ENCODE measurements at regions not wholly inside any gene's neighbourhood (a gene's known extent, or its start where the extent isn't known, plus 50 kb on each side); places are given as distances from the start of the nearest gene placed in this dataset.

DNA sequence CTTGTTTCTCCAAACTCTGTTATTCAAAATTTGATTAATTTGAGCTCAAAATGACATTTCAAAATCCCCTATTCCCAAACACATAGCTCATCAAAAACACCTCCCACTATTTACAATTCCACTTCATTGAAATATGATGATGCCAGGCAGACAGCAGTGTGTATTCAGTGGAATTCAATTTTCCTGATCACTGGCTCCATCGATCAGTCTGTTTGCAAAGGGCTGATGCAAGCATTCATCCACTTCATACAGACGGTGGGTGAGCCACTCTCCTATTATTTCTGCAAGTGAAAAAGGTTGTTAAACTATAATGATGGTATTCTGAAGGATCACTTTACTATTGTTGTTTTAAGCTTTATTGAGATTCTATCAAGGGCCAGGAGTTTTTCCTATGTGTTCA is 90.7 kb downstream of the RTP4 start:
- ChIA-PET CTCF (ENCODE audit: low intra/inter-chr PET ratio) (no interaction called here), POLR2A (interaction anchor here (0.7 kb wide), 1 partner anchor 277 kb away, joined by 3 read pairs; no protein-coding TSS in a partner anchor)
- WGBS (ENCODE audit: insufficient coverage, low coverage, missing lambda C conversion rate), result 3% methylated on average over 2 of the region's 2 CpGs

DNA sequence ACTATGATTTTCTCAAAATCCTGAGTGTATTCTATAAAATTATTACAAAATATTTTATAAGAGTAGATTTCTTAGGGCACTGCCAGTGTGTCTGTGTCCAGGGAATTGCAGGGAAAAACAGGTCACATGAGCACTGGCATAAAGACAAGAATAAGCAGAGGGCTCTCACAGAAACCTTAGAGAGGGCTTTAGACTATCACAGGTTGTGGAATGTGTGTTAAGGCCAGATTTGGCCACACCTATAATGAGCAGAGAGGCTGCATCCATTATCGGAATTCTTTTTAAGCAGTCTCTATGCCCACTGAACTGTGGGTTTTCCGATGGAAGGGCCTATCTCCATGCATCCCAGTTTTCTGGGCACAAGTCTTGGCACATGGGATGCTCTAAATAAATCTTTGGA is 90.2 kb downstream of the RTP4 start:
- Histone ChIP-seq H3K79me2 (ENCODE audit: control insufficient read depth, insufficient read depth, low read length) (no peaks in the 10 kb centered on the region), H3K9ac (ENCODE audit: insufficient read depth in 1 of 2, low read depth in 2 of 2, low read length in 2 of 2) (no peak overlapping the region), H3K36me3 (ENCODE audit: control insufficient read depth, insufficient read depth, low read length) (no peaks in the 10 kb centered on the region), H3K27me3 (ENCODE audit: control insufficient read depth in 2 of 2, insufficient read depth in 2 of 2, low read length in 2 of 2) (0 out of 5 replicates have a peak, but pooled peaks cover 0 to 4% of the 10 kb centered on the region in 2 experiments), H2AFZ (ENCODE audit: low read depth, low read length) (no peak overlapping the region), H3K4me1 (replicated peaks in 1 of 2; ENCODE audit: control insufficient read depth in 2 of 2, insufficient read depth in 2 of 2, low read length in 2 of 2) (no peaks in the 10 kb centered on the region), H3K9me1 (ENCODE audit: control insufficient read depth, insufficient read depth, low read length) (no peaks in the 10 kb centered on the region), H3K4me2 (ENCODE audit: insufficient read depth, low read length) (no peak overlapping the region), H3K4me3 (no peak overlapping the region), H3K9me3 (replicated peaks; ENCODE audit: control insufficient read depth, insufficient read depth, low read depth, low read length) (no peaks in the 10 kb centered on the region), H4K20me1 (replicated peaks; ENCODE audit: control insufficient read depth, insufficient read depth, low read length) (no peaks in the 10 kb centered on the region), H3K27ac (ENCODE audit: extremely low read depth, low read depth, low read length) (no peak overlapping the region)
- ATAC-seq, result no peak
- intact Hi-C loops (cut with micrococcal nuclease) (no loop called here), in situ Hi-C loops (cut with MboI) (no loop called here)
- FAIRE-seq, result no peak
- ChIA-PET CTCF (ENCODE audit: low intra/inter-chr PET ratio) (no interaction called here), POLR2A (interaction anchor here (0.7 kb wide), 1 partner anchor 276 kb away, joined by 3 read pairs; no protein-coding TSS in a partner anchor)
- BruUV-seq (replicated peaks), result no TSS peak
- TF ChIP-seq ZNF444 (CRISPR knock-in tag; IDR thresholded peaks at IDR 0.05), result no peak
- no peak for DNase-seq (ENCODE audit: extremely low read depth in 1 of 4, low spot score in 3 of 4)
- 2% methylated on average over 2 of the region's 2 CpGs for WGBS (ENCODE audit: insufficient coverage, low coverage, missing lambda C conversion rate)

More for the DNA sequence above, 90.7 kb downstream of the RTP4 start:
- no peak overlapping the region for H3K4me2 ChIP-seq (ENCODE audit: insufficient read depth, low read length)
- H3K36me3 ChIP-seq (ENCODE audit: control insufficient read depth, insufficient read depth, low read length), result no peaks in the 10 kb centered on the region
- no peak for DNase-seq (ENCODE audit: extremely low read depth in 1 of 4, low spot score in 3 of 4)
- no peak overlapping the region for H2AFZ ChIP-seq (ENCODE audit: low read depth, low read length)
- H3K79me2 ChIP-seq (ENCODE audit: control insufficient read depth, insufficient read depth, low read length), result no peaks in the 10 kb centered on the region
- H3K9ac ChIP-seq (ENCODE audit: insufficient read depth in 1 of 2, low read depth in 2 of 2, low read length in 2 of 2), result no peak overlapping the region
- H3K9me1 ChIP-seq (ENCODE audit: control insufficient read depth, insufficient read depth, low read length), result no peaks in the 10 kb centered on the region
- H3K27me3 ChIP-seq (ENCODE audit: control insufficient read depth in 2 of 2, insufficient read depth in 2 of 2, low read length in 2 of 2), result 0 out of 5 replicates have a peak, but pooled peaks cover 0 to 4% of the 10 kb centered on the region in 2 experiments
- no peak overlapping the region for H3K27ac ChIP-seq (ENCODE audit: extremely low read depth, low read depth, low read length)
- no peak overlapping the region for H3K4me3 ChIP-seq
- ATAC-seq, result no peak
- H4K20me1 ChIP-seq (replicated peaks; ENCODE audit: control insufficient read depth, insufficient read depth, low read length), result no peaks in the 10 kb centered on the region
- H3K4me1 ChIP-seq (replicated peaks in 1 of 2; ENCODE audit: control insufficient read depth in 2 of 2, insufficient read depth in 2 of 2, low read length in 2 of 2), result no peaks in the 10 kb centered on the region
- no peaks in the 10 kb centered on the region for H3K9me3 ChIP-seq (replicated peaks; ENCODE audit: control insufficient read depth, insufficient read depth, low read depth, low read length)
- in situ Hi-C loops (cut with MboI), result no loop called here
- intact Hi-C loops (cut with micrococcal nuclease), result no loop called here
- TF ChIP-seq, protein P1, sequence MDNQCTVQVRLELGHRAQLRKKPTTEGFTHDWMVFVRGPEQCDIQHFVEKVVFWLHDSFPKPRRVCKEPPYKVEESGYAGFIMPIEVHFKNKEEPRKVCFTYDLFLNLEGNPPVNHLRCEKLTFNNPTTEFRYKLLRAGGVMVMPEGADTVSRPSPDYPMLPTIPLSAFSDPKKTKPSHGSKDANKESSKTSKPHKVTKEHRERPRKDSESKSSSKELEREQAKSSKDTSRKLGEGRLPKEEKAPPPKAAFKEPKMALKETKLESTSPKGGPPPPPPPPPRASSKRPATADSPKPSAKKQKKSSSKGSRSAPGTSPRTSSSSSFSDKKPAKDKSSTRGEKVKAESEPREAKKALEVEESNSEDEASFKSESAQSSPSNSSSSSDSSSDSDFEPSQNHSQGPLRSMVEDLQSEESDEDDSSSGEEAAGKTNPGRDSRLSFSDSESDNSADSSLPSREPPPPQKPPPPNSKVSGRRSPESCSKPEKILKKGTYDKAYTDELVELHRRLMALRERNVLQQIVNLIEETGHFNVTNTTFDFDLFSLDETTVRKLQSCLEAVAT (IDR thresholded peaks at IDR 0.05), result no peak
- BruUV-seq (replicated peaks), result no TSS peak
- FAIRE-seq, result no peak

All from K562 (cell line).